DOHH2 (cell line): ENCODE measurements at regions not wholly inside any gene's neighbourhood (a gene's known extent, or its start where the extent isn't known, plus 50 kb on each side); places are given as distances from the start of the nearest gene placed in this dataset.

Source experiments
- H3F3A ChIP-seq: fragments of 200-600 bp; sonication (generic), shearing (Covaris generic); 2 replicates; pipeline ENCODE4 v1.6.0; 2016; ENCODE audit warnings: antibody characterized with exemption, mild to moderate bottlenecking; ENCODE audit not compliant: control insufficient read depth, insufficient read depth
- H3K27ac ChIP-seq: fragments of 200-600 bp; sonication (generic); 2 replicates; pipeline ENCODE4 v1.5.1; 2014; ENCODE audit warnings: low read depth, mild to moderate bottlenecking, low read length, moderate library complexity
- H3K27me3 ChIP-seq: fragments of 200-600 bp; sonication (generic); 2 replicates; pipeline ENCODE4 v1.6.1; 2014; ENCODE audit warnings: mild to moderate bottlenecking, low read length, mixed read lengths; ENCODE audit not compliant: control insufficient read depth
- H3K36me3 ChIP-seq: fragments of 200-600 bp; sonication (generic); 2 replicates; pipeline ENCODE4 v1.6.1; 2014; ENCODE audit warnings: mild to moderate bottlenecking, low read length, moderate library complexity, mixed read lengths; ENCODE audit not compliant: control insufficient read depth
- H3K4me1 ChIP-seq: fragments of 200-600 bp; sonication (generic); 2 replicates; pipeline ENCODE4 v1.6.1; 2014; ENCODE audit warnings: mild to moderate bottlenecking, low read length, mixed read lengths; ENCODE audit not compliant: control insufficient read depth
- H3K4me2 ChIP-seq: fragments of 200-600 bp; sonication (generic); 2 replicates; pipeline ENCODE4 v1.6.0; 2014; ENCODE audit warnings: mild to moderate bottlenecking, low read length, moderate library complexity
- H3K4me3 ChIP-seq: fragments of 200-600 bp; sonication (generic); 2 replicates; pipeline ENCODE4 v1.5.1; 2014; ENCODE audit warnings: mild to moderate bottlenecking, low read length, mixed read lengths
- H3K79me2 ChIP-seq: fragments of 200-600 bp; sonication (generic); 2 replicates; pipeline ENCODE4 v1.6.1; 2014; ENCODE audit warnings: mild to moderate bottlenecking, low read length, mixed read lengths; ENCODE audit not compliant: control insufficient read depth
- H3K9me2 ChIP-seq: fragments of 200-600 bp; sonication (generic); replicated peaks from 2 replicates; pipeline ENCODE4 v1.6.1; 2014; ENCODE audit warnings: mild to moderate bottlenecking, low read length, mixed read lengths; ENCODE audit not compliant: control insufficient read depth
- H3K9me3 ChIP-seq: fragments of 200-600 bp; sonication (generic); 2 replicates; pipeline ENCODE4 v1.6.1; 2014; ENCODE audit warnings: antibody characterized with exemption, low read length, mixed read lengths; ENCODE audit not compliant: control insufficient read depth, insufficient read depth
- H4K20me1 ChIP-seq: fragments of 200-600 bp; sonication (generic); 2 replicates; pipeline ENCODE4 v1.6.0; 2014; ENCODE audit warnings: low read depth, mild to moderate bottlenecking, antibody characterized with exemption, low read length, moderate library complexity; ENCODE audit not compliant: control insufficient read depth, insufficient read depth
- CTCF ChIP-seq: fragments of 200-600 bp; sonication (generic); IDR thresholded peaks from one replicate; pipeline ENCODE4 v1.5.1; 2014; ENCODE audit warnings: antibody characterized with exemption, mild to moderate bottlenecking, low read depth, low read length; ENCODE audit not compliant: poor library complexity, severe bottlenecking
- EZH2phosphoT487 ChIP-seq: fragments of 200-600 bp; sonication (generic); IDR thresholded peaks from 2 replicates; pipeline ENCODE4 v1.6.1; 2017; ENCODE audit warnings: borderline replicate concordance, mild to moderate bottlenecking, antibody characterized with exemption, low read length, moderate library complexity, mixed read lengths

GRCh38 chr2:45074713-45075112, 65.5 kb upstream of the SIX2 start:
- H3K36me3 ChIP-seq: no peaks in the 10 kb centered on the region
- no peaks in the 10 kb centered on the region for H3K4me1 ChIP-seq
- H3F3A ChIP-seq: no peaks in the 10 kb centered on the region
- H4K20me1 ChIP-seq: no peaks in the 10 kb centered on the region
- no peak for TF ChIP-seq EZH2phosphoT487
- TF ChIP-seq CTCF: no peak
- no peak overlapping the region for H3K4me3 ChIP-seq
- H3K9me2 ChIP-seq: no peaks in the 10 kb centered on the region
- peaks cover 2% of the 10 kb centered on the region; the same call in 1 of the 2 replicates for H3K27me3 ChIP-seq
- no peak overlapping the region for H3K4me2 ChIP-seq
- H3K9me3 ChIP-seq: no peaks in the 10 kb centered on the region
- H3K27ac ChIP-seq: no peak overlapping the region
- H3K79me2 ChIP-seq: no peaks in the 10 kb centered on the region

- no peak for TF ChIP-seq CTCF
- no peak for TF ChIP-seq EZH2phosphoT487
- Histone ChIP-seq H3K79me2 (no peaks in the 10 kb centered on the region), H4K20me1 (no peaks in the 10 kb centered on the region), H3K27me3 (peaks cover 2% of the 10 kb centered on the region; the same call in 1 of the 2 replicates), H3K4me2 (no peak overlapping the region), H3K9me2 (no peaks in the 10 kb centered on the region), H3K27ac (no peak overlapping the region), H3K4me1 (no peaks in the 10 kb centered on the region), H3K36me3 (no peaks in the 10 kb centered on the region), H3F3A (no peaks in the 10 kb centered on the region), H3K4me3 (no peak overlapping the region), H3K9me3 (no peaks in the 10 kb centered on the region)
These were observed 63.6 kb upstream of the SIX2 start for GRCh38 chr2:45072862-45073237.

GRCh38 chr2:45072064-45072861, 63.0 kb upstream of the SIX2 start:
- Histone ChIP-seq H3K36me3 (no peaks in the 10 kb centered on the region), H4K20me1 (no peaks in the 10 kb centered on the region), H3K9me3 (no peaks in the 10 kb centered on the region), H3K79me2 (no peaks in the 10 kb centered on the region), H3K9me2 (no peaks in the 10 kb centered on the region), H3K27ac (no peak overlapping the region), H3K4me1 (no peaks in the 10 kb centered on the region), H3K27me3 (peaks cover 2% of the 10 kb centered on the region; the same call in 1 of the 2 replicates), H3K4me3 (no peak overlapping the region), H3K4me2 (no peak overlapping the region), H3F3A (no peaks in the 10 kb centered on the region)
- TF ChIP-seq CTCF: no peak
- TF ChIP-seq EZH2phosphoT487: no peak
